IMR-90 (cell line): ENCODE measurements at regions not wholly inside any gene's neighbourhood (a gene's known extent, or its start where the extent isn't known, plus 50 kb on each side); places are given as distances from the start of the nearest gene placed in this dataset.

Experiments
- POLR2A ChIP-seq: IDR thresholded peaks from 2 replicates; pipeline ENCODE4 v1.6.1; 2012; ENCODE audit warnings: mild to moderate bottlenecking, low read depth, low read length
- RAD21 ChIP-seq: IDR thresholded peaks from 2 replicates; pipeline ENCODE4 v1.6.1; 2012; ENCODE audit warnings: low read length, improper control_type of control experiment
- RCOR1 ChIP-seq: IDR thresholded peaks from 2 replicates; pipeline ENCODE4 v1.6.1; 2012; ENCODE audit warnings: mild to moderate bottlenecking, low read length, improper control_type of control experiment; ENCODE audit not compliant: insufficient replicate concordance
- TF ChIP-seq, protein P1 (sequence below): conservative IDR thresholded peaks from 2 replicates; pipeline ENCODE4 v1.5.1; 2012; ENCODE audit warnings: mild to moderate bottlenecking, low read depth, low read length, improper control_type of control experiment

- TF ChIP-seq, protein P1, sequence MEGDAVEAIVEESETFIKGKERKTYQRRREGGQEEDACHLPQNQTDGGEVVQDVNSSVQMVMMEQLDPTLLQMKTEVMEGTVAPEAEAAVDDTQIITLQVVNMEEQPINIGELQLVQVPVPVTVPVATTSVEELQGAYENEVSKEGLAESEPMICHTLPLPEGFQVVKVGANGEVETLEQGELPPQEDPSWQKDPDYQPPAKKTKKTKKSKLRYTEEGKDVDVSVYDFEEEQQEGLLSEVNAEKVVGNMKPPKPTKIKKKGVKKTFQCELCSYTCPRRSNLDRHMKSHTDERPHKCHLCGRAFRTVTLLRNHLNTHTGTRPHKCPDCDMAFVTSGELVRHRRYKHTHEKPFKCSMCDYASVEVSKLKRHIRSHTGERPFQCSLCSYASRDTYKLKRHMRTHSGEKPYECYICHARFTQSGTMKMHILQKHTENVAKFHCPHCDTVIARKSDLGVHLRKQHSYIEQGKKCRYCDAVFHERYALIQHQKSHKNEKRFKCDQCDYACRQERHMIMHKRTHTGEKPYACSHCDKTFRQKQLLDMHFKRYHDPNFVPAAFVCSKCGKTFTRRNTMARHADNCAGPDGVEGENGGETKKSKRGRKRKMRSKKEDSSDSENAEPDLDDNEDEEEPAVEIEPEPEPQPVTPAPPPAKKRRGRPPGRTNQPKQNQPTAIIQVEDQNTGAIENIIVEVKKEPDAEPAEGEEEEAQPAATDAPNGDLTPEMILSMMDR: no peak
- TF ChIP-seq RCOR1 (no peak), POLR2A (no peak), RAD21 (peak; percentile 12; the same call in 1 of the 2 replicates)
Observed at GRCh38 chr11:69948256-69949141, 129.3 kb upstream of the FGF3 start.
